H9 (cell line): ENCODE measurements at regions not wholly inside any gene's neighbourhood (a gene's known extent, or its start where the extent isn't known, plus 50 kb on each side); places are given as distances from the start of the nearest gene placed in this dataset.

ENCODE experiments used
- DNase-seq: peaks from one replicate; pipeline ENCODE4 v3.0.0-alpha.2; 2017
- H2AFZ ChIP-seq: one replicate; pipeline ENCODE4 v1.6.1; 2013; ENCODE audit warnings: mild to moderate bottlenecking, low read length, control low read depth, moderate library complexity
- H2AK5ac ChIP-seq: 2 replicates; pipeline ENCODE4 v1.6.1; 2013; ENCODE audit warnings: low read length, control low read depth, mixed read lengths; ENCODE audit not compliant: insufficient read length
- H2BK120ac ChIP-seq: one replicate; pipeline ENCODE4 v1.6.1; 2013; ENCODE audit warnings: low read depth, mild to moderate bottlenecking, low read length, control low read depth, inconsistent platforms; ENCODE audit not compliant: poor library complexity, severe bottlenecking
- H2BK12ac ChIP-seq: 2 replicates; pipeline ENCODE4 v1.6.1; 2013; ENCODE audit warnings: low read length, control low read depth, mixed read lengths, low read depth; ENCODE audit not compliant: insufficient read length
- H2BK15ac ChIP-seq: 2 replicates; pipeline ENCODE4 v1.6.1; 2013; ENCODE audit warnings: low read depth, low read length, control low read depth
- H2BK20ac ChIP-seq: one replicate; pipeline ENCODE4 v1.6.1; 2013; ENCODE audit warnings: low read depth, mild to moderate bottlenecking, low read length, control low read depth, inconsistent platforms; ENCODE audit not compliant: poor library complexity, severe bottlenecking
- H2BK5ac ChIP-seq: 2 replicates; pipeline ENCODE4 v1.6.1; 2013; ENCODE audit warnings: low read length, control low read depth, mixed read lengths; ENCODE audit not compliant: insufficient read length
- H3K14ac ChIP-seq: 2 replicates; pipeline ENCODE4 v1.6.1; 2013; ENCODE audit warnings: low read length, control low read depth; ENCODE audit not compliant: insufficient read depth
- H3K18ac ChIP-seq: 2 replicates; pipeline ENCODE4 v1.6.1; 2013; ENCODE audit warnings: low read depth, mild to moderate bottlenecking, mixed read lengths, low read length, control low read depth; ENCODE audit not compliant: insufficient read length
- H3K23ac ChIP-seq: 2 replicates; pipeline ENCODE4 v1.6.1; 2013; ENCODE audit warnings: low read length, control low read depth, mixed read lengths, low read depth; ENCODE audit not compliant: insufficient read length
- H3K23me2 ChIP-seq: 2 replicates; pipeline ENCODE4 v1.6.1; 2013; ENCODE audit warnings: low read depth, mild to moderate bottlenecking, mixed read lengths, low read length, control low read depth; ENCODE audit not compliant: insufficient read length, poor library complexity, severe bottlenecking
- H3K27ac ChIP-seq: 2 replicates; pipeline ENCODE4 v1.5.1; 2013; ENCODE audit warnings: low read length, control low read depth, mixed read lengths, low read depth; ENCODE audit not compliant: insufficient read length
- H3K27me3 ChIP-seq: 2 replicates; pipeline ENCODE4 v1.6.1; 2013; ENCODE audit warnings: low read length, control low read depth, inconsistent platforms; ENCODE audit not compliant: insufficient read depth
- H3K4ac ChIP-seq: 2 replicates; pipeline ENCODE4 v1.6.1; 2013; ENCODE audit warnings: low read depth, mild to moderate bottlenecking, control low read depth, inconsistent platforms, low read length, moderate library complexity
- H3K4me1 ChIP-seq: 2 replicates; pipeline ENCODE4 v1.6.1; 2013; ENCODE audit warnings: low read length, control low read depth, inconsistent platforms; ENCODE audit not compliant: insufficient read depth
- H3K4me2 ChIP-seq: 2 replicates; pipeline ENCODE4 v1.6.1; 2013; ENCODE audit warnings: low read length, control low read depth, mixed read lengths; ENCODE audit not compliant: insufficient read length, insufficient read depth
- H3K56ac ChIP-seq: 2 replicates; pipeline ENCODE4 v1.6.1; 2013; ENCODE audit warnings: low read depth, mild to moderate bottlenecking, mixed read lengths, low read length, control low read depth; ENCODE audit not compliant: insufficient read length
- H3K79me1 ChIP-seq: 2 replicates; pipeline ENCODE4 v1.6.1; 2013; ENCODE audit warnings: low read depth, mild to moderate bottlenecking, moderate library complexity, low read length, control low read depth, inconsistent platforms; ENCODE audit not compliant: insufficient read depth, poor library complexity, severe bottlenecking
- H3K79me2 ChIP-seq: 2 replicates; pipeline ENCODE4 v1.6.1; 2013; ENCODE audit warnings: low read length, control low read depth, inconsistent platforms; ENCODE audit not compliant: insufficient read depth
- H3K9ac ChIP-seq: 2 replicates; pipeline ENCODE4 v1.6.1; 2013; ENCODE audit warnings: low read length, control low read depth, mixed read lengths; ENCODE audit not compliant: insufficient read length; ENCODE audit errors: extremely low read depth
- H3K9me3 ChIP-seq: one replicate; pipeline ENCODE4 v1.6.1; 2013; ENCODE audit warnings: low read depth, low read length, inconsistent platforms; ENCODE audit not compliant: control insufficient read depth
- H3T11ph ChIP-seq: one replicate; pipeline ENCODE4 v1.6.1; 2013; ENCODE audit warnings: mild to moderate bottlenecking, low read length, control low read depth, inconsistent platforms
- H4K20me1 ChIP-seq: one replicate; pipeline ENCODE4 v1.6.1; 2013; ENCODE audit not compliant: control insufficient read depth, insufficient read length, insufficient read depth
- H4K5ac ChIP-seq: 2 replicates; pipeline ENCODE4 v1.6.1; 2013; ENCODE audit warnings: low read depth, mild to moderate bottlenecking, mixed read lengths, low read length, control low read depth; ENCODE audit not compliant: insufficient read length
- H4K8ac ChIP-seq: replicated peaks from 2 replicates; pipeline ENCODE4 v1.6.1; 2013; ENCODE audit warnings: low read length, control low read depth, mixed read lengths, low read depth; ENCODE audit not compliant: insufficient read length
- H4K91ac ChIP-seq: 2 replicates; pipeline ENCODE4 v1.6.1; 2013; ENCODE audit warnings: low read depth, mild to moderate bottlenecking, moderate library complexity, mixed read lengths, low read length, control low read depth; ENCODE audit not compliant: insufficient read length
- H3K27ac Mint-ChIP-seq, 3 experiments: 2 replicates in 2 of 3; 3 replicates in 1 of 3; pipeline ENCODE4 v1.8.0; 2020 to 2021; ENCODE audit warnings: mixed read lengths in 3 of 3, mild to moderate bottlenecking in 1 of 3, moderate library complexity in 1 of 3
- H3K27me3 Mint-ChIP-seq: 2 replicates; pipeline ENCODE4 v1.8.0; 2021; ENCODE audit warnings: low read depth, mild to moderate bottlenecking, moderate library complexity, mixed read lengths
- H3K36me3 Mint-ChIP-seq, 3 experiments: 2 replicates in 2 of 3; 3 replicates in 1 of 3; pipeline ENCODE4 v1.8.0; 2020 to 2021; ENCODE audit warnings: low read depth in 3 of 3, mixed read lengths in 3 of 3; ENCODE audit not compliant: insufficient read depth in 1 of 3
- H3K4me1 Mint-ChIP-seq, 2 experiments: 2 replicates each; pipeline ENCODE4 v1.8.0; 2020; ENCODE audit warnings: mixed read lengths in 2 of 2
- H3K4me3 Mint-ChIP-seq, 2 experiments: 2 replicates in 1 of 2; 3 replicates in 1 of 2; pipeline ENCODE4 v1.8.0; 2020 to 2021; ENCODE audit warnings: mild to moderate bottlenecking in 2 of 2, mixed read lengths in 2 of 2, moderate library complexity in 1 of 2
- H3K9me3 Mint-ChIP-seq, 2 experiments: 2 replicates in 1 of 2; 3 replicates in 1 of 2; pipeline ENCODE4 v1.8.0; 2020; ENCODE audit warnings: mild to moderate bottlenecking in 2 of 2, mixed read lengths in 2 of 2, moderate library complexity in 1 of 2
- WGBS: extraction: QIAGEN DNeasy Blood & Tissue Kit; methylation state at CpG from one replicate; pipeline ENCODE4 v1.1.7; 2013; ENCODE audit warnings: missing lambda C conversion rate, low lambda C conversion rate, mixed read lengths; ENCODE audit not compliant: insufficient read length; ENCODE audit errors: extremely low coverage; 5-methylcytosine and 5-hydroxymethylcytosine counted together
- TF ChIP-seq, protein P1 (sequence below): fragments of 200-600 bp; sonication (generic); conservative IDR thresholded peaks from 3 replicates; pipeline ENCODE4 v1.8.0; 2021; ENCODE audit warnings: antibody characterized with exemption, mild to moderate bottlenecking

DNA sequence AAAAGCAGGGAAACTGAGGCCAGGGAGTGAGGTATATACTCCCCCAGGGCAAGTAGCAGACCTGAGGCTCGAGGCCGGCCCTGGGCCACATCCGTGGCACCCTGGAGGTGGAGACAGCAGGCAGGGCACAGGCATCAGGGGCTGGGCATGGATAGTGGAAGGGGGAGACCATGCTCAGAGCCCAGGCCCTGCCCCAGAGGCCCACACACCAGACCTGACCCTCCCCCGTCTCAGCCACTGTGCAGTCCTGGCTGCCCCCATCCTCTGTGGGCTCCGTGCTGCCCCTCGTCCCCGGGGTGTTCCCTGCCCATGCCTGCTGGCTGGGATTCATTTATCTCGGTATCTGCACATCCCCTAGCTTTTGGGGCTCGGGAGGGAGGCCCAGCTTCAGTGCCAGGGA is 103.1 kb upstream of the NKX1-1 start:
- Histone ChIP-seq H2AFZ (no peak overlapping the region), H3K18ac (no peak overlapping the region), H3K23ac (no peak overlapping the region), H2BK15ac (no peak overlapping the region), H3K4me1 (no peaks in the 10 kb centered on the region), H3K14ac (no peak overlapping the region; the same call in 1 of the 2 replicates), H3T11ph (no peak overlapping the region), H3K23me2 (no peaks in the 10 kb centered on the region), H3K27ac (no peak overlapping the region), H2BK20ac (no peak overlapping the region), H3K79me2 (no peaks in the 10 kb centered on the region), H3K27me3 (no peaks in the 10 kb centered on the region), H4K91ac (no peak overlapping the region), H2BK5ac (no peak overlapping the region), H3K56ac (no peak overlapping the region), H4K8ac (no peak overlapping the region), H2BK12ac (no peak overlapping the region), H3K79me1 (no peaks in the 10 kb centered on the region), H4K5ac (no peak overlapping the region), H3K9ac (no peak overlapping the region), H3K9me3 (no peaks in the 10 kb centered on the region), H2BK120ac (no peak overlapping the region), H3K4ac (no peak overlapping the region), H4K20me1 (no peaks in the 10 kb centered on the region), H2AK5ac (no peak overlapping the region), H3K4me2 (no peak overlapping the region)
- Mint-ChIP-seq H3K27ac (no peak overlapping the region), H3K9me3 (peaks cover 0 to 4% of the 10 kb centered on the region in 2 experiments; a peak in 1 of 5 replicates), H3K4me3 (no peak overlapping the region), H3K36me3 (no peaks in the 10 kb centered on the region; a peak in 1 of 7 replicates), H3K27me3 (peaks cover 18% of the 10 kb centered on the region), H3K4me1 (peaks cover 8 to 19% of the 10 kb centered on the region in 2 experiments)
- DNase-seq = no peak
- WGBS = no CpG with 5 or more reads among the region's 9 CpGs
- TF ChIP-seq, protein P1, sequence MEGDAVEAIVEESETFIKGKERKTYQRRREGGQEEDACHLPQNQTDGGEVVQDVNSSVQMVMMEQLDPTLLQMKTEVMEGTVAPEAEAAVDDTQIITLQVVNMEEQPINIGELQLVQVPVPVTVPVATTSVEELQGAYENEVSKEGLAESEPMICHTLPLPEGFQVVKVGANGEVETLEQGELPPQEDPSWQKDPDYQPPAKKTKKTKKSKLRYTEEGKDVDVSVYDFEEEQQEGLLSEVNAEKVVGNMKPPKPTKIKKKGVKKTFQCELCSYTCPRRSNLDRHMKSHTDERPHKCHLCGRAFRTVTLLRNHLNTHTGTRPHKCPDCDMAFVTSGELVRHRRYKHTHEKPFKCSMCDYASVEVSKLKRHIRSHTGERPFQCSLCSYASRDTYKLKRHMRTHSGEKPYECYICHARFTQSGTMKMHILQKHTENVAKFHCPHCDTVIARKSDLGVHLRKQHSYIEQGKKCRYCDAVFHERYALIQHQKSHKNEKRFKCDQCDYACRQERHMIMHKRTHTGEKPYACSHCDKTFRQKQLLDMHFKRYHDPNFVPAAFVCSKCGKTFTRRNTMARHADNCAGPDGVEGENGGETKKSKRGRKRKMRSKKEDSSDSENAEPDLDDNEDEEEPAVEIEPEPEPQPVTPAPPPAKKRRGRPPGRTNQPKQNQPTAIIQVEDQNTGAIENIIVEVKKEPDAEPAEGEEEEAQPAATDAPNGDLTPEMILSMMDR = no peak
